Neural progenitor cell (in vitro differentiated cells): ENCODE measurements at regions not wholly inside any gene's neighbourhood (a gene's known extent, or its start where the extent isn't known, plus 50 kb on each side); places are given as distances from the start of the nearest gene placed in this dataset.

Source experiments
- CTCF ChIP-seq: fragments of 200-600 bp; sonication (generic); IDR thresholded peaks from 2 replicates; pipeline ENCODE4 v1.5.1; 2017; ENCODE audit warnings: antibody characterized with exemption, mild to moderate bottlenecking
- EZH2 ChIP-seq: fragments of 200-600 bp; sonication (generic); IDR thresholded peaks from 2 replicates; pipeline ENCODE4 v1.6.1; 2017; ENCODE audit warnings: antibody characterized with exemption, mild to moderate bottlenecking, moderate library complexity
- EZH2phosphoT487 ChIP-seq: fragments of 200-600 bp; sonication (generic); IDR thresholded peaks from 2 replicates; pipeline ENCODE4 v1.6.1; 2017; ENCODE audit warnings: antibody characterized with exemption

GRCh38 chr19:29018542-29018941 is 194.4 kb downstream of the UQCRFS1 start:
- no peak for TF ChIP-seq EZH2phosphoT487
- TF ChIP-seq EZH2 = no peak
- TF ChIP-seq CTCF = no peak
